ENCODE measurements at regions not wholly inside any gene's neighbourhood (a gene's known extent, or its start where the extent isn't known, plus 50 kb on each side); places are given as distances from the start of the nearest gene placed in this dataset.
A peak's percentile ranks its signal among the peaks of the same experiment; 100 is the strongest.

GRCh38 chr16:87186446-87186845 is 130.7 kb downstream of the C16orf95 start:
- DNase-seq, result no peak
- 50 to 60% methylated on average over 12 to 17 of the region's 17 CpGs for WGBS, 2 donors

GRCh38 chr16:87186876-87187533 is 130.2 kb downstream of the C16orf95 start:
- intact Hi-C loops (cut with DNase I; ENCODE audit: low total_unique reads), result no loop called here
- WGBS, 2 donors, result 50 to 64% methylated on average over 10 to 11 of the region's 11 CpGs
- no peak for TF ChIP-seq CTCF (IDR thresholded peaks at IDR 0.05)
- no peak for TF ChIP-seq POLR2A (IDR thresholded peaks at IDR 0.05)
- H3K36me3 ChIP-seq (ENCODE audit: low read depth, missing control alignments), result no peaks in the 10 kb centered on the region
- H3K27ac ChIP-seq, result no peak overlapping the region
- H3K4me3 ChIP-seq, result no peak overlapping the region
- no peaks in the 10 kb centered on the region for H3K27me3 ChIP-seq
- no peak for DNase-seq
- H3K4me1 ChIP-seq, result no peaks in the 10 kb centered on the region
- no peaks in the 10 kb centered on the region for H3K9me3 ChIP-seq

More at GRCh38 chr16:87186446-87186845, 130.7 kb downstream of the C16orf95 start:
- Histone ChIP-seq H3K4me3 (peak overlapping the region in 1 of 2 donors; percentile 9), H3K27ac (no peak overlapping the region), H3K4me1 (no peaks in the 10 kb centered on the region), H3K36me3 (ENCODE audit: low read depth, missing control alignments) (no peaks in the 10 kb centered on the region), H3K27me3 (no peaks in the 10 kb centered on the region), H3K9me3 (no peaks in the 10 kb centered on the region)
- TF ChIP-seq POLR2A (IDR thresholded peaks at IDR 0.05) (no peak), CTCF (IDR thresholded peaks at IDR 0.05) (no peak)
- intact Hi-C loops (cut with DNase I; ENCODE audit: low total_unique reads), result no loop called here

- no peak overlapping the region for H3K4me3 ChIP-seq
- H3K27me3 ChIP-seq, result no peaks in the 10 kb centered on the region
- H3K9me3 ChIP-seq, result no peaks in the 10 kb centered on the region
- no peak overlapping the region for H3K27ac ChIP-seq
- H3K4me1 ChIP-seq, result peaks cover 5% of the 10 kb centered on the region
- TF ChIP-seq CTCF (IDR thresholded peaks at IDR 0.05), result no peak
- TF ChIP-seq POLR2A (IDR thresholded peaks at IDR 0.05), result no peak
- no peaks in the 10 kb centered on the region for H3K36me3 ChIP-seq (ENCODE audit: low read depth, missing control alignments)
- WGBS, 2 donors, result 80% methylated on average over 8 of the region's 8 CpGs
- intact Hi-C loops (cut with DNase I; ENCODE audit: low total_unique reads), result no loop called here
- no peak for DNase-seq
Measured at GRCh38 chr16:87188104-87188503, 129.1 kb downstream of the C16orf95 start.

- no peaks in the 10 kb centered on the region for H3K36me3 ChIP-seq (ENCODE audit: low read depth, missing control alignments)
- WGBS, 2 donors, result 68 to 73% methylated on average over 8 of the region's 8 CpGs
- intact Hi-C loops (cut with DNase I; ENCODE audit: low total_unique reads), result no loop called here
- TF ChIP-seq CTCF (IDR thresholded peaks at IDR 0.05) (no peak), POLR2A (IDR thresholded peaks at IDR 0.05) (no peak)
- no peak for DNase-seq
- no peaks in the 10 kb centered on the region for H3K27me3 ChIP-seq
- peaks cover 5% of the 10 kb centered on the region for H3K4me1 ChIP-seq
- no peaks in the 10 kb centered on the region for H3K9me3 ChIP-seq
- H3K4me3 ChIP-seq, result no peak overlapping the region
- H3K27ac ChIP-seq, result no peak overlapping the region
Measured at GRCh38 chr16:87189426-87189825, 127.8 kb downstream of the C16orf95 start.
